HG03175 (cell line): ENCODE measurements at regions not wholly inside any gene's neighbourhood (a gene's known extent, or its start where the extent isn't known, plus 50 kb on each side); places are given as distances from the start of the nearest gene placed in this dataset.

Experiments
- ATAC-seq: cut with Tn5 transposase; IDR thresholded peaks from one replicate; pipeline ENCODE4 v1.9.1; 2021; ENCODE audit warnings: mild to moderate bottlenecking, moderate library complexity; ENCODE audit not compliant: unreplicated experiment

GRCh38 chr15:91710080-91710698 lies 143.3 kb upstream of the SLCO3A1 start:
- no peak for ATAC-seq

GRCh38 chr15:91711384-91712033 lies 142.0 kb upstream of the SLCO3A1 start:
- no peak for ATAC-seq

- no peak for ATAC-seq
Measured at GRCh38 chr15:91712286-91712685, 141.2 kb upstream of the SLCO3A1 start.

- no peak for ATAC-seq
Measured at GRCh38 chr15:91716536-91716935, 137.0 kb upstream of the SLCO3A1 start.

- ATAC-seq, result no peak
Measured at GRCh38 chr15:91717811-91718210, 135.7 kb upstream of the SLCO3A1 start.

GRCh38 chr15:91723959-91724358 lies 129.5 kb upstream of the SLCO3A1 start:
- ATAC-seq, result no peak

GRCh38 chr15:91733661-91734060 lies 119.8 kb upstream of the SLCO3A1 start:
- no peak for ATAC-seq

- no peak for ATAC-seq
Measured at GRCh38 chr15:91737151-91737818, 116.2 kb upstream of the SLCO3A1 start.

- ATAC-seq, result no peak
Measured at GRCh38 chr15:91741986-91742385, 111.5 kb upstream of the SLCO3A1 start.

- ATAC-seq, result no peak
Measured at GRCh38 chr15:91751611-91752010, 101.9 kb upstream of the SLCO3A1 start.

GRCh38 chr15:91752081-91752785 lies 101.3 kb upstream of the SLCO3A1 start:
- ATAC-seq, result no peak

- no peak for ATAC-seq
Measured at GRCh38 chr15:91759560-91759959, 93.9 kb upstream of the SLCO3A1 start.

- ATAC-seq, result no peak
Measured at GRCh38 chr15:91765660-91766059, 87.8 kb upstream of the SLCO3A1 start.

- no peak for ATAC-seq
Measured at GRCh38 chr15:91769476-91769875, 84.0 kb upstream of the SLCO3A1 start.

- no peak for ATAC-seq
Measured at GRCh38 chr15:91769894-91770293, 83.6 kb upstream of the SLCO3A1 start.

GRCh38 chr15:91776104-91776503 lies 77.4 kb upstream of the SLCO3A1 start:
- ATAC-seq, result no peak

- no peak for ATAC-seq
Measured at GRCh38 chr15:91779960-91780359, 73.5 kb upstream of the SLCO3A1 start.

GRCh38 chr15:91780387-91780786 lies 73.1 kb upstream of the SLCO3A1 start:
- ATAC-seq, result no peak

- ATAC-seq, result no peak
Measured at GRCh38 chr15:91782221-91782620, 71.3 kb upstream of the SLCO3A1 start.

GRCh38 chr15:91783008-91783407 lies 70.5 kb upstream of the SLCO3A1 start:
- no peak for ATAC-seq

GRCh38 chr15:91783451-91783850 lies 70.1 kb upstream of the SLCO3A1 start:
- no peak for ATAC-seq
